ENCODE measurements at regions not wholly inside any gene's neighbourhood (a gene's known extent, or its start where the extent isn't known, plus 50 kb on each side); places are given as distances from the start of the nearest gene placed in this dataset.

DNA sequence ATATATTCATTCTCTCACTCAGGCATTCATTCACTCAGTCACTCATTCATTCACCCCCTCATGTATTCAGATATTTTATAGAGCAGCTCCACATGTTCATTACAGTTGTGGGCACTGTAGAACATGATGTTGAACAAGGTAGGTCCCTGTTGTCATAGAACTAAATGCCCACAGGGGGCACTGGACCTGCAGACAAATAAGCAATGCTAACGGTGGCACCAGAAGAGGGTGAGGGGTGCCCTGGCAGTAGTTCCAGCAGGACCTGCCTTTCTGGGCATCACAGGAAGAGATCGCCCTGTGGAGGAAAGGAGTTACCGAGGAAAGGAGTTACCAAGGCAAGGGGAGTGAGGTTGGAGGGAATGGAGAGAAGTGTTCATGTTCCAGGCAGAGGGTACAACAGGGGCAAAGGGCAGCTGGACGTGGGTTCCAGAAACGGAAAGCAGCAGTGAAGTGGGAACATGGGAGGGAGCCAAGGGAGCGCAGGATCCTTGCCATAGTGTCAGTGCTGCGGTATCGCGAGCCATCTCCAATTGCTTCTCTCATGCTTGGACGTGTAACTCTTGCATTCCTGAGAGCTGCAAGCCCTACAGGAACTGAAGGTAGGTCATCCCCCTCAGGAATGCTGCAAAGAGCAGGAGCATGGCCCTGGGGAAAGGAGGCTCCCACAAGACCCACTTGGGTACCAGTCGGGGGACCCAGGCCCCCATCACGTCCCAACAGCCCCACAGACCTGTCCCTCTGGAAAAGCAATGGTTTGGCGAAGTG, 128.2 kb downstream of the EDN3 start:
- TF ChIP-seq POLR2A (IDR thresholded peaks at IDR 0.05), result no peak
- intact Hi-C loops (cut with DNase I; ENCODE audit: low total_unique reads), result no loop called here
- Histone ChIP-seq H3K36me3 (no peaks in the 10 kb centered on the region), H3K27ac (no peak overlapping the region), H3K4me1 (no peaks in the 10 kb centered on the region), H3K27me3 (no peaks in the 10 kb centered on the region), H3K4me3 (no peak overlapping the region), H3K9me3 (no peaks in the 10 kb centered on the region)
- DNase-seq, result no peak

DNA sequence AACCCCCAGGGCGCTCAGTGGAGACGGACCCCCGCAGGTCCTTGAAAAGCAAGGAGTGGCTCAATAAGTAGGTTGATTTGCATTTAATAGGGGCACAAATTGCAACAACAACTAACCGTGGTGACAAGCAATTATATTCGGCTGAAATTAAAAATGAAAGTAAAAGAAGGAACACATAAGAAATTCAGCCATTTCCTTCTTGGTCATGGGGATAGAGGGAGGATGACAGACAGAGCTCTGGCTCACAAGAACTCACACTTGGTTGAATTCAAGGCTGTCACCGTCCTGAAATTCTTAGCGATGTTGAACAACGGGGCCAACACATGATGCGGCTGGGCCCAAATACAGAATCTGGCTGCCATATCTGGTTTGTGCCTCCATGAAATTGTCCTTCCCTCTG, 129.0 kb downstream of the EDN3 start:
- DNase-seq, result no peak
- TF ChIP-seq, protein P1, sequence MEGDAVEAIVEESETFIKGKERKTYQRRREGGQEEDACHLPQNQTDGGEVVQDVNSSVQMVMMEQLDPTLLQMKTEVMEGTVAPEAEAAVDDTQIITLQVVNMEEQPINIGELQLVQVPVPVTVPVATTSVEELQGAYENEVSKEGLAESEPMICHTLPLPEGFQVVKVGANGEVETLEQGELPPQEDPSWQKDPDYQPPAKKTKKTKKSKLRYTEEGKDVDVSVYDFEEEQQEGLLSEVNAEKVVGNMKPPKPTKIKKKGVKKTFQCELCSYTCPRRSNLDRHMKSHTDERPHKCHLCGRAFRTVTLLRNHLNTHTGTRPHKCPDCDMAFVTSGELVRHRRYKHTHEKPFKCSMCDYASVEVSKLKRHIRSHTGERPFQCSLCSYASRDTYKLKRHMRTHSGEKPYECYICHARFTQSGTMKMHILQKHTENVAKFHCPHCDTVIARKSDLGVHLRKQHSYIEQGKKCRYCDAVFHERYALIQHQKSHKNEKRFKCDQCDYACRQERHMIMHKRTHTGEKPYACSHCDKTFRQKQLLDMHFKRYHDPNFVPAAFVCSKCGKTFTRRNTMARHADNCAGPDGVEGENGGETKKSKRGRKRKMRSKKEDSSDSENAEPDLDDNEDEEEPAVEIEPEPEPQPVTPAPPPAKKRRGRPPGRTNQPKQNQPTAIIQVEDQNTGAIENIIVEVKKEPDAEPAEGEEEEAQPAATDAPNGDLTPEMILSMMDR (IDR thresholded peaks at IDR 0.05), result no peak
- no peak for TF ChIP-seq POLR2A (IDR thresholded peaks at IDR 0.05)
- intact Hi-C loops (cut with DNase I; ENCODE audit: low total_unique reads), result no loop called here
- no peak overlapping the region for H3K4me3 ChIP-seq
- H3K9me3 ChIP-seq, result no peaks in the 10 kb centered on the region
- no peaks in the 10 kb centered on the region for H3K4me1 ChIP-seq
- no peak overlapping the region for H3K27ac ChIP-seq
- H3K36me3 ChIP-seq, result no peaks in the 10 kb centered on the region
- no peaks in the 10 kb centered on the region for H3K27me3 ChIP-seq

DNA sequence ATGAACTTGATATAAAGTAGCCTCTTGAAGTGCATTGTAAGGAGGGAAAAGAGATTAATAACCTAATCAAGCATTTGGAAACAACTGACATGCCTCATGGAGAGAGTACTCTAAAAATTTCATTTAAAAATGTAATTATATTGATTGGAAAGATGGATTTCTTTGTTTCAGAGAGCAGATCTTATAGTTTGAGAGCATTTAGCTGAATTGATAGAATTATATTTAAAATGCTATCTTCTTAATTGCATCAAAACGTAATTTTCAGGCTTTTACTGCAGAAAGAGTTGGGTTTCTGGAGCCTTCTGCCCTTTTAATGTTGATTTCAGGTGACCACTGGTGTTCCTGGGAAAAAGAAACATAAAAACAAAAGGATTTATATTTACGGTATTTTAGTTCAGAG, 130.6 kb downstream of the EDN3 start:
- H3K27me3 ChIP-seq, result no peaks in the 10 kb centered on the region
- H3K4me3 ChIP-seq, result no peak overlapping the region
- no peaks in the 10 kb centered on the region for H3K9me3 ChIP-seq
- no peak for DNase-seq
- H3K27ac ChIP-seq, result no peak overlapping the region
- no peaks in the 10 kb centered on the region for H3K4me1 ChIP-seq
- TF ChIP-seq, protein P1 (IDR thresholded peaks at IDR 0.05), result no peak
- no peak for TF ChIP-seq POLR2A (IDR thresholded peaks at IDR 0.05)
- intact Hi-C loops (cut with DNase I; ENCODE audit: low total_unique reads), result no loop called here
- no peaks in the 10 kb centered on the region for H3K36me3 ChIP-seq

DNA sequence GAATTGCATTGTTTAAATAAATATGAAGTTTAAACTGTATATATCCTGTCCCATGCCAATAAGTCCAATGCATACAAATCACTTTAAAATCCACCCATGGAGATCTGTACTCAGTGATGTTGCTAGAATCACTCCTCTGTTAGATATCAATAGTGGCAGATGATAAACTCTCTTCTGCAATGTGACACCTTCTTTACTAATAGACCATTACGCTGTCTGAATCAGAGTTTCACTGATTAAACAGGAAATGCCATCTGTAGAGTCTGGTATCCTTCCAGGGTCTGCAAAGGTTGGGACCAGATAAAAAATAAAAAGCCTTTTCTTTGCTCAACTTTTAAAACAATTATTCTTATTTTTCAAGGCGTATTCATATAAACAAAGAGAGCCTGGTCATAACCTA, 134.5 kb downstream of the EDN3 start:
- no peaks in the 10 kb centered on the region for H3K4me1 ChIP-seq
- H3K9me3 ChIP-seq, result no peaks in the 10 kb centered on the region
- DNase-seq, result no peak
- TF ChIP-seq POLR2A (IDR thresholded peaks at IDR 0.05), result no peak
- TF ChIP-seq, protein P1 (IDR thresholded peaks at IDR 0.05), result no peak
- no peaks in the 10 kb centered on the region for H3K36me3 ChIP-seq
- H3K27me3 ChIP-seq, result no peaks in the 10 kb centered on the region
- no peak overlapping the region for H3K27ac ChIP-seq
- H3K4me3 ChIP-seq, result no peak overlapping the region
- intact Hi-C loops (cut with DNase I; ENCODE audit: low total_unique reads), result no loop called here

DNA sequence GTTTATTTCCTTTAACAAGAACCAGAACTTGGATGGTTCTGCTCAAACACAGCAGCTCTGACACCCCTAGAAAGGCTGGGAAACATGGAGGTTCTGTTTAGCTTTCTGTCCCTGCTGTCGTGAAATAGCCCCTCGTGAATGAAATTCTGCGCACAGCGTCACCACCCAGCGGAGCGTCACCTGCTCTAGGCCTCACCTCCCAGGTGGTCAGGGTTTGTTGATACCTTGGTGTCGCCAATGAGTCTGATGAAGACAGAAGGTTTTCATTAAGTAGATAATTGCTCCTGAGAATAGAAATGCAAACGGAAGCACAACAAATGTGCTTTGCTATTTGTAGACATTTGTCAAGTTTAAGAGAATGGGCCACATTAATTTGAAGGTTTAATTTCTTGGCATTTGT, 135.1 kb downstream of the EDN3 start:
- Histone ChIP-seq H3K4me1 (no peaks in the 10 kb centered on the region), H3K27me3 (no peaks in the 10 kb centered on the region), H3K36me3 (no peaks in the 10 kb centered on the region), H3K9me3 (no peaks in the 10 kb centered on the region), H3K4me3 (no peak overlapping the region), H3K27ac (no peak overlapping the region)
- DNase-seq, result no peak
- intact Hi-C loops (cut with DNase I; ENCODE audit: low total_unique reads), result no loop called here
- TF ChIP-seq, protein P1 (IDR thresholded peaks at IDR 0.05), result no peak
- no peak for TF ChIP-seq POLR2A (IDR thresholded peaks at IDR 0.05)
